Skin epidermis (tissue), 12 donors: ENCODE measurements at regions not wholly inside any gene's neighbourhood (a gene's known extent, or its start where the extent isn't known, plus 50 kb on each side); places are given as distances from the start of the nearest gene placed in this dataset.
"Not testable (repeated sequence)": the region's sequence is repeated elsewhere in the genome, so short reads cannot be mapped to it uniquely, and the experiment has no call there.

Experiments used
- H3K27ac ChIP-seq, 21 experiments: fragments of 200-600 bp; sonication (generic) in 11 of 21; one replicate each; pipeline ENCODE4 v1.5.0; 2020; ENCODE audit warnings: mild to moderate bottlenecking in 3 of 21, inconsistent platforms in 2 of 21, moderate library complexity in 2 of 21
- H3K4me3 ChIP-seq, 7 experiments: fragments of 200-600 bp; sonication (generic) in 2 of 7; one replicate each; pipeline ENCODE4 v1.5.0; 2020; ENCODE audit warnings: inconsistent platforms in 2 of 7, mild to moderate bottlenecking in 2 of 7, moderate library complexity in 1 of 7

DNA sequence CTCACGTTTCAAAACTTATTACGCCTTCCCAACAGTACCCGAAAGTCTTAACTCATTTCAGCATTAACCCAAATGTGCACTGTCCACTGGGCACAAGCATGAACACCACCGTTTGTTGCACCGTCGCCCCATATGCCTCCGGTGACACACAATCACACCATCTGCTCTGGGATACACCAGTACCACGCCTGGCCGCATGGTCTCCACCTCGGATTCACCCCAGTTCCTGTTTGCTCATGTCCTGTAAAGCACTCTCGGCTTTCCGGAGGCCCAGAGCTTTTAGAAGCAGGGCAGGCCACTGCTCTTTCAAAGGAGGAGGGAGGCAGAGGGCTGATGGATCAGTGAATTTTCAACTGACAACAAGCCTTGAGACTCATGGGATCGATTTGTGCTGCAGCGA, 1570.0 kb upstream of the DEFB115 start:
- Histone ChIP-seq H3K27ac (no peak overlapping the region), H3K4me3 (no peak overlapping the region)

DNA sequence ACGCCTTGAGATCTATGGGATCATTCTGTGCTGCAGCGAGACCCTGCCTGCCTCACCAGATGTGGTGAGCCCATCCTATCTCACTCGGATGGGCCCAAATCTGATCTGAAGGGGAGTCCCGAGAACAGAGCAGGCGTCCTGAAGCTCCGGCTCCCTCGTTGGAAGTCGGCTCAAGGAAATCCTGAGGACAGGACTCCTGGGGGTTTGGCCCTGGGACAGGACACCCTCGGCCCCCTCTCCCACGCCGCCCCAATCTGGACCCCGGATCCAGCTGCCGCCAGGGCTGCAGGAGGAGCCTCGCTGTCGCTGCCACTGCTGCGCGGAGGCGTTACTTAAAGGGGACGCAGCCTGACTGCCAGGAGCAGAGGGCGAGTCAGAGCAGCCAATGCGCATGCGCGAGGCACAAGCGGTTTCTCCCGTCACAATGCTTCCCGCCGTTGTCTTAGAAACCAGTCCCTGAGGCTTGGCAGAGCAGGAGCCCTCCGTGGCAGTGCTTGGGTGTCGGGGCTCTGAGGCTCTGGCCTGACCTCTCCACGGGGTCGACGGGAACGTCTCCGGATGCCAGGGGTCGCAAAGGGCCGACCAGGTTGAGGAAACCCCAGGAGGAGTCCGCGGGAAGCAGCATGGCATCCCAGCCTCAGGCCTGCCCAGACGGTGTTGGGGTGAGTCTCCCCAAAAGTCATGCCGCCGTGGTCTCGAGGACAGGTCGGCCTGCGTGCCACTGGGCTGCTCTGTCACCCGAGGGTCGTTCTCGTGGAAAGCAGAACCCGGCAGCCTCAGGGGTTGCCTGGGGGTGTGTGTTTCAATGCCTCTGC, 1567.8 kb upstream of the DEFB115 start:
- peak overlapping the region in 2 of 7 experiments; percentile 10 to 41 for H3K4me3 ChIP-seq
- no peak overlapping the region for H3K27ac ChIP-seq

DNA sequence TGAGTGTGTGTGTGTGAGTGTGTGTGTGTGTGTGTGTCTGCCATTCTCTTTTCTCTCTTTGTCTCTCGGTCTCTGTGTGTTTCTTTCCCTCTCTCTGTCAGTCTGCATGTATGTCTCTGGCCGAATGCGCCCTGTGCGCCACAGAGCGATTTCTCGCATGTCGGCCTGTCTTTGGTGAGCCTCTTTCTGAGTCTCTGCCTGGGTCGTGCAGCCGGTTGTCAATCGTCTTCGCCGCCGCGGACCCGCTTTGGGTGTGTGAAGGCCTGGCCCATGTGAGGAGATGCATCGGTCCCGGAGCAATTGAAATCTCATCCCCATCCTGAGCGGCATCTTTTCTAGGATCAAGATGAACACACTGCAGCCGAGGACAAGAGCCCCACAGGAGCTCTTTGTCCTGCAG, 1567.2 kb upstream of the DEFB115 start:
- Histone ChIP-seq H3K27ac (no peak overlapping the region), H3K4me3 (no peak overlapping the region)

DNA sequence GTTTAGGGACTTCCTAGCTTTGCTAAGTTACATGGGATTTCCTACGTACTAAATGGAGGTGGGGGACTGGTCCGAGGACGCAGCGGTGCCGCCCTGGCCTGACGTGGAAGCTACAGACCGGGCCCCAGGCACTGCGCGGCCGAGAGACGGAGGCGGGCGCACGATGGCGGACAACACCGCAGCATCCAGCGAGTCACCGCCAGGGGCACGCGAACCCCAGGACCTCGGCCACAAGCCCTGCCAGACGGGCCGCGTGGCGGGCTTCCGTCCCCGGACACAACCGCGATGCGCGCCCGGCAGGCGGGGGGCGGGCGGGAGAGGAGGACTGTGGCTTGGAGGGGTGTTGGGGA, 1516.9 kb upstream of the DEFB115 start:
- Histone ChIP-seq H3K27ac (no peak overlapping the region), H3K4me3 (no peak overlapping the region)

DNA sequence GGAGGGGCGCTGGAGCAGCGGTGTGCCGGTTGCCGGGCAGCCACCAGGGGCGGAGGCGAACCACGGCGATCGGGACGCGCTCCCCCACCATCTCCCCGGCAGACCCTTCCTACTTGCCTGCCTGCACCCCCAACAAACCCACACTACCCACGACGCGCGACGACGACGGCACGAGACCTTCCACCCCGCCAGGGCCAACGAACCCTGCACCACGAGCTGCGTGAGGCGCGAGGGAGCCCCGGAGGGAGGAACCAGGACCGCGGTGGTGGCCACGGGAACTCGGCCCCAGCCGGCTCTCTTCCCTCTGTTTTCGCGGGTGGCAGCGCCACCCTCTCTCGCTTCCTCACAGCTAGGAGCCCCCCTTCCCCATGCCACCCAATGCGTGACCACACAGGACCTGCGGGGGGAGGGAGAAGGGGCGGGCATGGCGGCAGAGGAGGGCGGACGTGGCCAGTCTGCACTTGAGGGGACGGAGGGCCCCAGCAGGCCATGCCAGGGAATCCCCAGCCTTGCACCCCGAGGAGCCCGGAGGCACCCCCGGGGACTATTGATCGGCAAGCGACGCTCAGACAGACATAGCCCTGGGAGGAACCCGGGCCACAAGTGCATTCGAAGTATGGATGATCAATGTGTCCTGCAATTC, 1516.4 kb upstream of the DEFB115 start:
- Histone ChIP-seq H3K27ac (no peak overlapping the region), H3K4me3 (no peak overlapping the region)

DNA sequence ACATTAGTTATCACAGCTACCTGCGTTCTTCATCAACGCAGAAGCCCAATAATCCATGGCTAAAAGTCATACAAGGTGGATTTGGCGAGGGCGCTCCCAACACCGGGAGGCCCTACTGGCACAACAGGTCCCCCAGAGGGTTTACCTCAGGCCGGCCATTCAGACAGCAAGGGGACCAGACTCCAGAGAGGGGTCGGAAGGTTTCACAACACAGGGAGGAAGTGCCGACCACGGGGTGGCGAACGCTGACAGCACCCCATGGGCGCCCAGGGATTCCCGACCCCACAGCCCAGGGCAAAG, 1515.9 kb upstream of the DEFB115 start:
- Histone ChIP-seq H3K4me3 (no peak overlapping the region), H3K27ac (no peak overlapping the region)

DNA sequence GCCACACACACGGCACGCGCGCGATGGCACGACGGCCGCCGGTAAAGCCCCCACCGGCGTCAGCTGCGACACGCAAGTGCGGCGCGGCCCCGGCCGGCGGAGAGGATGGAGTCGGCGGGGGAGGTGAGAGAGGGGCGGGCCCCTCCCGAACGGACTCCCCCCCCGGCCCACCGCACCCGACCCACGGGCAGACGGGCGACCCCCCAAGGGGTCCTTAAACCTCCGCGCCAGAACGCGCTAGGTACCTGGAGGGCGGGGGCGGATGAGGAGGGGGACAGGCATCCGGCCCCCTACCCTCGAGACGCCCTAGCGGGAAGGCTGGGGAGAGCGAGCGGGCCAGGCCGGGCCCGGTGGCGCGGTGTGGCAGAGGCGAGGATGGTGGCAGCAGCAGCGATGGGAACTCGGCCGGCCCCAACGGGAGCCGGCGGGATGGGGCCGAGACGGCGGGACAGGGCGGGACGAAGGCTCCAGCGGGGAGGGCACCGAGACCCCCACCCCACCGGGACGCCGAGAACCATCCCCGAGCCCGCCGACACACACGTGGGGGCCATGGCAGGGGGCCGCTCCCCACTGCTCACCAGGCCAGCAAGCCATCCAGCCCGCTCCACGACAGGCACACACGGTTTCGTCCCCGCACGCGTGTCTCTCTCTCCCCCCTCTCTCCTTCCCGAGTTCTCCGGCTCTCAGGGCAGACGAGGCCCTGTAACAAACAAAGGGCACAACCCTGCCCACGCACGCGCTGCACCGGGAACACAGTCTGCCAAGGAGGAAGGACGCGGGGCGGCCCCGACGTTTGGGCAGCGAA, 1515.4 kb upstream of the DEFB115 start:
- Histone ChIP-seq H3K4me3 (no peak overlapping the region), H3K27ac (no peak overlapping the region)

DNA sequence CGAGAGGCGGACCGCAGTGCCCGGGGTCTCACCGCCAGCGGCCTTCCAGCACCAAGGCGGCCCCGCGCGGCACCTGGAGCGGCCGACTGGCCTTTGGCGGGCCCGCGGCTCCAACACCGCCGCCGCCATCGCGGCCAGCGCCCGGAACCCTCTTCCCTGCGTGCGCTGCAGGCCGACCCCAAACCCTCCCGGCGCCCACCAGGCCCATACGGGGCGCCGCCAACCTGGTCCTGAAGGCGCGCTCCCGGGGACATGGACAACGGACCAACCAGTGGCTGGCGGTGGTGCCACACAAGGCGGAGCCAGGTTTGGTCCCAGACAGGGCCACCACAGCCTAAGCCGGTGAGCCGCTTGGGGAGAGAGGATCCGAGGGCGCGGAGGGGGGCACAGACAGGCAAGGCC, 1514.8 kb upstream of the DEFB115 start:
- no peak overlapping the region for H3K4me3 ChIP-seq
- no peak overlapping the region for H3K27ac ChIP-seq

DNA sequence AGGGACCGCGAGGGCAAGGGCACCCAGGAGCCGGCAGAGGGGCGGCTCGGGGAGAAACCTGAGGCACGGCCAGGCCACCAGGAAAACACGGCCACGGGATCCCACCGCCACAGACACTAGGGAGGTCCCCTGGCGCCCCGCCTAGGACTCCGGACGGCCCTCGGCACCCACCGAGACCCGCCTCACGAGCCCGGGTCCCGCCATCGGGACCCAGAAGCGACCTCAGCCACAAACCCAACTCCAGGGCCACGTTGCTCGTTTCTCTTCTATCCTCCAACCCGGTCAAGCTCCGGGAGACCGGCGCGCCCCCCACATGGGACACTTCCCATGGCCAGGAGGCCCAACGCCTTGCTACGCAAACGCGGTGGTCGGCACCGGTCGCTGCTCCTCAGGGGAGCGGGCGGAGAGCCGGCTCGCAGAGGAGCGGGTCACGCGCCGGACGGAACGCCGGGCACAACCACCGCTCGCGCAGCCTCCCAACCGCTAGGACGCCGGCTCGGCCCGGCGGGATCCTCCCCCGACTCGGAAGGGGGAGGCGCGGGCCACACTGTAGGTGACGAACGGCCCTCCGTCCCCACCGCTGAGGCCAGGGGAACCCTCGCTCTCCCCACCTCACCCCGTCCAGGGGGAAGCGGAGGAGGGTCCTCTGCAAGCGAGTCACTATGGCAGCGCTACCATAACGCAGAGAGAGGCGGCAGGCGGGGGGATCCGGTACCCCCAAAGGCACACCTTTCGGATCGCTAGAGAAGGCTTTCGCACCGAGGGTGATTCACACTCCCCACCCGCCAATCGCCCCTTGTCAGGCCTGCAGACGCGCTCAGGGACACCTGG, 1514.1 kb upstream of the DEFB115 start:
- Histone ChIP-seq H3K4me3 (no peak overlapping the region), H3K27ac (no peak overlapping the region)

DNA sequence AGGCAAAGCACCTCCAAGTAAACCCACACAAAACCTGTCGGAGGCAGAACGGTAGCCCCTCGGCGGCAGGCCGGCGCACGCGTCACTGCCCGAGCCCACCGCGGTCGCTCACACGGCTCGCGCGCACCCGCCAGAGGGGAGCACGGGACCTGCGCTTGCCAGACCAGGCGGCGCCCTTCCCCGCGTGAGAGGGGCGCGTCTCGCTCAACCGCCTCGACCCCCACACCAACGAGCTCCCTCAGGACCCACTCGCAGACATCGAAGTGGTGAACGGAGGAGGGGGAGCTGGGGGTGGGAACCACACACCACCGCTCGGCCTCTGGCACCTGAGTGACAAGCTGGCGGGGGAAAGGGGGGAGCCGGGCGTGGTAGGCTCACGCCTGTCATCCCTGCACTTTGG, 1513.4 kb upstream of the DEFB115 start:
- no peak overlapping the region for H3K4me3 ChIP-seq
- no peak overlapping the region for H3K27ac ChIP-seq

DNA sequence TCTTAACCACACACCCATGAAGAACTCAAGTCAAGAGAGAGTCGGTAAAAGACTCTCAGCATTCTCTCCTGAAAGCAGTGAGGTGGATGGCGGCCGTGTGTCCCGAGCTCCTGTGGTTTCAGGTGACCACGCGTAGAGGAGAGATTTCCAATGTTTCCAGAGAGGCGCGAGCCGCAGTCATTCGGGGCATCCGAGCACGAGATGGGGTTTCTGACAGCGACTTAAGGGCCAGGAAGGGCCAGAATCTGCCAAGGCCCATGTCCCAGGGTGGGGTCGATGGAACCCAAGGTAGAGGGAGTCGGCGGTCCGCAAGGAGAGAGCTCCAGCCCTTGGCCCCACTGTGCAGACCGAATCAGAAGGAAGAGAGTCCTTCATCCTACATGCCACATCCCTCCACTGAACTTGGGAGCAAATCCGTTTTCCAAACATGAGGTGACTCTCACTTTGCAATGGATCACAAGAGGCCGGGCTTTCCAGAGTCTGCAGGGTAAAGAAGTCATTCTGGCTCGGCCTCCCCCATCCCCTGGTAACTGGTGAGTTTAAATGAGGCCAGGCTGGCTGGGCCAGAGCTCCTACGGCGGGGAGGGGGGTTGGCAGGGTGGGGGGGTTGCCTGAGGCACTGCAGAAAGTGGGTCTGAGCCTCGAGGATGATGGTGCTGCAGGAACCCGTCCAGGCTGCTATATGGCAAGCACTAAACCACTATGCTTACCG, 1511.8 kb upstream of the DEFB115 start:
- H3K4me3 ChIP-seq, H3K27ac ChIP-seq: not testable (repeated sequence)

DNA sequence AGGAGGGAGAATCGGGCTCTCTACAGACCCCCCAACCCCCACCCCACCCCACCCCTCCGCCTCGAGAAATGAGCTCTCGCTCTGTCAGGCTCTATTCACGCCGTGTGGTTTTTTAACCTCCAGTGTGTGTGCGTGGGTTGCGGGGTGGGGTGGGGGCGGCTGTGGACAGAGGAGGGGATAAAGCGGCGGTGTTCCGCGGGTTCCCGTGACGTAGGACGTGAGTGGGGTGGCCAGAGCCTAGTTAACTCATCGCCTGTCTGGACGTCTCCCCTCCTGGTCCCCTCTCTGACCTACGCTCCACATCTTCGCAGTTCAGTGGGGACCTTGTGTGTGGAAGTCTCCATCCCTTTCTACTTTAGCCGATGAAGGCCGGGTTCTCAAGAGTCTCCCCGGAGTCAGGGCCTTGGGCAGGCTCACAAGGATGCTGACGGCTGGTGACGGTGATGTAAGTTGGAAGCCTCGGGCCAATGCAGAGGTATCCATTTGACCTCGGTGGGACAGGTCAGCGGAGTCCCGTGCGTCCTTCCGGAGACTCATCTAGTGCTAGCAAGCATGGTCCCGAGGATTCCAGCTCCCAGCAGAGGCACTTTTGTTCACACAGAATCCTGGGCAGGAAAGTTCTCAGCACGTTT, 1507.1 kb upstream of the DEFB115 start:
- Histone ChIP-seq H3K4me3 (no peak overlapping the region), H3K27ac (no peak overlapping the region)

DNA sequence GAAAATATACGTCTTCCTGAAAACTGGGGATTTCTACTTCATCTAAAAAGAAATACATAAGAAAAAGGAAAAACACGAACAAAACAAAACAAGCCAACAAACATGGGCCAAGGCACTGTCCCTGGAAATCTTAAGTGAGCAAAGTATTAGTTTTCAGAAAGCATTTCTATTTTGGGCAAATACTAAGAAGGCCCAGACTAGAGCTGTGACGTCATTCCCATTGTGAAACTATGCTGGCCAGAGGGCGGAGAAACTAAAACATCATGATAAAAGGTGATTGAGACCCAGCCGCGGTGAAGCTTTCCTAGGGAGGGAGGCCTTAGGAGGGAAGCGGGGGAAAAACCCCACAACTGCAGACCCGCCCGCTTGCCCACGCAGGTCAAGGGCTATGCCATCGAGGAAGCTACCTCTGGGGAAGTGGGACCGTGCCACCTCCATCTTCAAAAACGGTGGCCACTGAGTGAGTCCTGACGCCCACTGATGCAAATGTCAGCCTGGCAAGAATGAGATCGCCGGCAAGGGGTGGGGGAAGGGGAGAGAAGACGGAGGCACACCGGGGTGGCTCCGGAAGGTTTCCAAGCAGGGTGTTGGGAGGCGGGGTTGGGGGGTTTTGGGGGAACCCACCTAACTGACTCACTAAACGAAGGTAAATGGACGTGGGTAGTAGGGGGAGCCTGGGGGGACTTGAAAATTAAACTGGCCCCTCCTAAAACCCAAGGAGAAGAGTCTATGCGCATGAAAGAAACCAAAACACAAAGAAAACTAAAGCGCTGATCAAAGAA, 1504.6 kb upstream of the DEFB115 start:
- H3K4me3 ChIP-seq: peak overlapping the region in 2 of 7 experiments; percentile 5 to 9
- not testable (repeated sequence) for H3K27ac ChIP-seq

DNA sequence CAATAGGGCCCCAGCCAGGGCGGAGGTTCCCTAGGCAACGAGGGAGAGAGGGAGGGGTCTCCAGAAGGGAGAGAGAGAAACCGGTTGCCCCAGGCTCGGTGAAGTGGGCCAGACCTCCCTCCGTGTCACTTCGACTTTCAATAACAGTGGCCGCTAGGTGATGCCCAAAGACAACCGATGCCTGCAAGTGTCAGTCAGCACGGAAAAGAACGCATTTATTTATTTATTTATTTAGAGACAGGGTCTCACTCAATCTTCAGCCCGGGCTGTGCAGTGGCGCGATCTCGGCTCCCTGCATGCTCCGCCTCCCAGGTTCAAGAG, 1504.1 kb upstream of the DEFB115 start:
- not testable (repeated sequence) for H3K27ac ChIP-seq
- peak overlapping the region in 2 of 7 experiments; percentile 5 to 9 for H3K4me3 ChIP-seq

DNA sequence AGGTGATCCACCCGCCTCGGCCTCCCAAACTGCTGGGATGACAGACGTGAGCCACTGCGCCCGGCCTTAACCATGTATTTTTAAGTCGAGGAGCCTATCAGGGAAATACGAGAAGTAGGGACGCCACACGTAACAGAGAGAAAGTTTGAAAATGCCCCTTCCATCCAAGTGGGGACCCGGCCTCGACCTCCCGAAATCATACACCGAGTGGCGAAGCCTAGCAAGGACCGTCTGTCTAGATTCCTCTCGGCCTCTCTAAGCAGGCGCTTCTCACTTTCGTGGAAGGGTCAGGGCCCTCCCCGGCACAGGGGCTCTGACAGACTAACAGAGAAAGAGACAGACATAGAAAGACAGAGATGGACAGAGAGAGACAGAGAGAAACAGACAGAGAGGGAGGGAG, 1503.6 kb upstream of the DEFB115 start:
- not testable (repeated sequence) for H3K4me3 ChIP-seq, H3K27ac ChIP-seq

DNA sequence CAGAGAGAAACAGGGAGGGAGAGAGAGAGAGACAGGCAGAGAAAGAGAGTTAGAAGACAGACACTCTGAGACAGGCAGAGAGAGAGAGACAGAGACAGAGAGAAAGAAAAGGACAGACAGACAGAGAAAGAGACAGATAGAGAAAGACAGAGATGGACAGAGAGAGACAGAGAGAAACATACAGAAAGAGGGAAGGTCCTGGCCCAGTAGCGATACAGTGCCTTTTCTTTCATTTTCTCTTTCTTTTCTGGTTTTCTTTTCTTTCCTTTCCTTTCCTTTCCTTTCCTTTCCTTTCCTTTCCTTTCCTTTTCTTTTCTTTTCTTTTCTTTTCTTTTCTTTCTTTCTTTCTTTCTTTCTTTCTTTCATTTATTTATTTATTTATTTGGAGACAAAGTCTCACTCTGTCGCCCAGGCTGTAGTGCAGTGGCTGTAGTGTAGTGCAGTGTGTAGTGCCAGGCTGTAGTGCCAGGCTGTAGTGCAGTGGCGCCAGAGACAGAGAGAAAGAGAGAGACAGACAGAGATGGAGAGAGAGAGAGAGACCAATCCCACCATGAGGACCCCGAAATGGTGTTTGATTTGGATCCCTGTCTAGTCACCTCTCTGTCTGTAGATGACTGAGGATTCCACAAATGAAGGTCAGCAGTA, 1501.5 kb upstream of the DEFB115 start:
- not testable (repeated sequence) for H3K4me3 ChIP-seq, H3K27ac ChIP-seq

DNA sequence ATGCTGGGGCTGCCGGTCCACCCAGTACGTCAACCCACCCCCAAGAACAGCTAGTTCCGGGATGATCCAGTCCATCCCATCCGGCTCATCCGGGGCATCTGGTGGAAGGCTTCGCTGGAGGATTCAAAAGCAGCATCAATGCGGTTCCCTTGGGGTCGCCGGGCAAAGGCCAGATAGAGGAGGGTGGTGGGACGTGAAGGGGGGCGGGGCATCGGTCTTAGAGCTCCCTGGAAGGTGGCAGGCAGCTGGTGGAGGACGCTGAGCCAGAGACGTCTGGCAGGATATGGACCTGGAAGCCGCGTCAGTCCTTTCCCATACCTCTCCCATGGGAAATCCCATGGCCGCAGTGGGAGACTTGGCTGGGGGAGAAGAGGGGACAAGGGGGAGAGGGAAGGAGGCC, 1500.8 kb upstream of the DEFB115 start:
- no peak overlapping the region for H3K27ac ChIP-seq
- H3K4me3 ChIP-seq: no peak overlapping the region
